Neutrophil (primary cell): ENCODE measurements at regions not wholly inside any gene's neighbourhood (a gene's known extent, or its start where the extent isn't known, plus 50 kb on each side); places are given as distances from the start of the nearest gene placed in this dataset.

Experiments used
- H3K27ac ChIP-seq: fragments of 200-600 bp; sonication (generic); 2 replicates; pipeline ENCODE4 v1.5.1; 2016; ENCODE audit warnings: mild to moderate bottlenecking, moderate library complexity
- H3K27me3 ChIP-seq: fragments of 200-600 bp; sonication (generic); 2 replicates; pipeline ENCODE4 v1.6.0; 2016; ENCODE audit warnings: mild to moderate bottlenecking
- H3K36me3 ChIP-seq: fragments of 200-600 bp; sonication (generic); 2 replicates; pipeline ENCODE4 v1.5.1; 2017
- H3K4me1 ChIP-seq, 2 experiments: fragments of 200-600 bp in 1 of 2; sonication (generic) in 1 of 2; 1 replicate in 1 of 2; 2 replicates in 1 of 2; pipeline versions ENCODE4 v1.5.1 to v1.6.1; 2013 to 2016; ENCODE audit warnings: low read depth in 1 of 2, low read length in 1 of 2, mild to moderate bottlenecking in 1 of 2, moderate library complexity in 1 of 2; ENCODE audit not compliant: control insufficient read depth in 1 of 2, insufficient read depth in 1 of 2
- H3K4me3 ChIP-seq, 2 experiments: fragments of 200-600 bp in 1 of 2; sonication (generic) in 1 of 2; 1 replicate in 1 of 2; 2 replicates in 1 of 2; pipeline ENCODE4 v1.5.1; 2013 to 2016; ENCODE audit warnings: low read depth in 1 of 2, low read length in 1 of 2, mild to moderate bottlenecking in 1 of 2, moderate library complexity in 1 of 2
- H3K9me3 ChIP-seq: fragments of 200-600 bp; sonication (generic); 2 replicates; pipeline ENCODE4 v1.5.1; 2016
- TF ChIP-seq, protein P1 (sequence below): fragments of 200-600 bp; sonication (generic); IDR thresholded peaks from 2 replicates; pipeline ENCODE4 v1.5.1; 2016; ENCODE audit warnings: antibody characterized with exemption

DNA sequence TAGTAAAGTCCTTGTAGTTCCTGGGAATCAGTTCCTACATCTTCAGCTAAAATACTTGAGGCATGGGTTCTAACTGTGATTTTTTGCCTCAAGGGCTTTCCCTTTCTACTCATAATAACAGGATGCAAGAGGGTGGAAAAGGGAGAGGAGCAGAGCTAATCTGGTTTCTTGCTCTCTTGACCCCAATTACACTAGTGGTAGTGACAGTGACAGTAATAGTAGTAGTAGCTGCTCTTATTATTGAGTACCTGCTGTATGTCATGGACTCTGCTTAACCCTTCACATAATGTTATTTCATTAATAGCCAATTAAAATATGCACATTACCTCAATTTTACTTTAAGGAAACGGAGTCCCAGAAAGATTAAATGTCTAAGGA is 214.8 kb upstream of the HNRNPA3 start:
- peaks cover 0 to 6% of the 10 kb centered on the region in 2 experiments for H3K4me1 ChIP-seq
- no peak overlapping the region for H3K4me3 ChIP-seq
- no peak overlapping the region for H3K27ac ChIP-seq
- no peaks in the 10 kb centered on the region for H3K9me3 ChIP-seq
- H3K27me3 ChIP-seq: no peaks in the 10 kb centered on the region
- H3K36me3 ChIP-seq: no peaks in the 10 kb centered on the region
- TF ChIP-seq, protein P1, sequence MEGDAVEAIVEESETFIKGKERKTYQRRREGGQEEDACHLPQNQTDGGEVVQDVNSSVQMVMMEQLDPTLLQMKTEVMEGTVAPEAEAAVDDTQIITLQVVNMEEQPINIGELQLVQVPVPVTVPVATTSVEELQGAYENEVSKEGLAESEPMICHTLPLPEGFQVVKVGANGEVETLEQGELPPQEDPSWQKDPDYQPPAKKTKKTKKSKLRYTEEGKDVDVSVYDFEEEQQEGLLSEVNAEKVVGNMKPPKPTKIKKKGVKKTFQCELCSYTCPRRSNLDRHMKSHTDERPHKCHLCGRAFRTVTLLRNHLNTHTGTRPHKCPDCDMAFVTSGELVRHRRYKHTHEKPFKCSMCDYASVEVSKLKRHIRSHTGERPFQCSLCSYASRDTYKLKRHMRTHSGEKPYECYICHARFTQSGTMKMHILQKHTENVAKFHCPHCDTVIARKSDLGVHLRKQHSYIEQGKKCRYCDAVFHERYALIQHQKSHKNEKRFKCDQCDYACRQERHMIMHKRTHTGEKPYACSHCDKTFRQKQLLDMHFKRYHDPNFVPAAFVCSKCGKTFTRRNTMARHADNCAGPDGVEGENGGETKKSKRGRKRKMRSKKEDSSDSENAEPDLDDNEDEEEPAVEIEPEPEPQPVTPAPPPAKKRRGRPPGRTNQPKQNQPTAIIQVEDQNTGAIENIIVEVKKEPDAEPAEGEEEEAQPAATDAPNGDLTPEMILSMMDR: no peak

DNA sequence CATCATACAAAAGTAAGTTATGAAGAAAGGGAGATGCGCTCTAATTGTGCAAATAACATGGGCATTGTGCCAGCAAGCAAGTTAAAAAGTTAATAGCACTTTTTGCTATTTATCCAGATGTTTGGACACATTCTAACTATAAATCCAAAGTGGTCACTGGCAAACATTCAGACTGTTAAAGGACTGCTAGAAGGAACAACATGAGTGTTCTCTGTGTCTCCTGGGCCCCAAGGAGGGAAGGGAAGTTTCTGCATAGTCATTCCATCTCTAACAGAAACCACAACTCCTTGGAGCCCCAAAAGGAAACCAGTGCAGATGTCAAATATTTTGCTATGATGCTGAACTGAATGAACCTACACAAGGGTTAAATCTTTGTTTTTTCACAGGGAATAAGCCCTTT is 213.3 kb upstream of the HNRNPA3 start:
- Histone ChIP-seq H3K4me1 (peaks cover 0 to 6% of the 10 kb centered on the region in 2 experiments), H3K27me3 (no peaks in the 10 kb centered on the region), H3K36me3 (no peaks in the 10 kb centered on the region), H3K4me3 (no peak overlapping the region), H3K27ac (no peak overlapping the region), H3K9me3 (no peaks in the 10 kb centered on the region)
- TF ChIP-seq, protein P1: no peak

DNA sequence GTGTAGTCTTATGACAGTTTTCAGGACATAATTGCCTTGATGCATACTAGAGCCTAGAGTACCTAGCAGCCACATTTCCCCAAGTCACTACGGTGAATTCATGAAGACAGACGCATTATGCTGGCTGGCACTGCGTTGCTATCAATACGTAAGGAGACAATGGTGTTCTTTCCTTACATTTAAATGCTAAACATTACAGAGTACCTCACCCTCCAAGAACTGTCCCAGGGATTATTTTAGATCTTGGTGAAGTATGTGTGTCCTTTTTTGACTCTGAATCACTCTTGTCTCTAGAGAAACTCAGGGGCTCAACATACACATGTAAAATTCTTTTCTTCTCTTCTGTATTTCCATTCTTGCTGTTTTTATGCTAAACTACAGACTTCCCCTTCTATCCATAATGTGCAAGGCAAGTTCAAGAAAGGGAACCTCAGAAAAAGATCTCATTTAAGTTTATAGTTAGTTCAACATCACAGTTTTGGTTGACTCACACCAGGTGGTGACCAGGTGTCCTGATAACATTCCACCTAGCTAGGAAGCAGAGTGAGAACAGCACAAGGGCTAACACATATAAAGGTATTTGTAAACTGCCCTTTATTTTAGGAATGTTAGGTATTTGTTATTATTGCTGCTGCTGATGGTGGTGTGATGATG is 212.4 kb upstream of the HNRNPA3 start:
- H3K4me3 ChIP-seq: no peak overlapping the region
- H3K27ac ChIP-seq: no peak overlapping the region
- no peaks in the 10 kb centered on the region for H3K9me3 ChIP-seq
- no peaks in the 10 kb centered on the region for H3K27me3 ChIP-seq
- peaks cover 0 to 6% of the 10 kb centered on the region in 2 experiments for H3K4me1 ChIP-seq
- TF ChIP-seq, protein P1: no peak
- H3K36me3 ChIP-seq: no peaks in the 10 kb centered on the region

DNA sequence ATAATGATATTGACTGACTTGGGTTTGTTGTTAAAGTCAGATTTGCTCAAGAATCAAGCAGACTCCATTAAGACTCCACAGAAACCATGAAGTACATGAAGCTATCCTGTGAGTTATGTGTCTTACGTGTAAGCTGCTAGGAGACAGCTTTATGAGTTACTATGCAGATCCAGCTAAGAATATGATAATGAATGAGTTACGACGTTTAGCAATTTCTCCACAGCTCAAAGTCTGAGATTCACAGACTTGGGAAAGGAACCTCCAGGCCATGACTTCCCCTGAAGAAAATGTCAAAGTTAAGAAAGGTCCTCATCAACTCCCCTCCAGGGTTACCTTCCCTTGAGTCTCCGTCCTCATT is 211.9 kb upstream of the HNRNPA3 start:
- Histone ChIP-seq H3K27me3 (no peaks in the 10 kb centered on the region), H3K4me1 (peaks cover 0 to 6% of the 10 kb centered on the region in 2 experiments), H3K9me3 (no peaks in the 10 kb centered on the region), H3K36me3 (no peaks in the 10 kb centered on the region), H3K4me3 (no peak overlapping the region), H3K27ac (no peak overlapping the region)
- TF ChIP-seq, protein P1: no peak

DNA sequence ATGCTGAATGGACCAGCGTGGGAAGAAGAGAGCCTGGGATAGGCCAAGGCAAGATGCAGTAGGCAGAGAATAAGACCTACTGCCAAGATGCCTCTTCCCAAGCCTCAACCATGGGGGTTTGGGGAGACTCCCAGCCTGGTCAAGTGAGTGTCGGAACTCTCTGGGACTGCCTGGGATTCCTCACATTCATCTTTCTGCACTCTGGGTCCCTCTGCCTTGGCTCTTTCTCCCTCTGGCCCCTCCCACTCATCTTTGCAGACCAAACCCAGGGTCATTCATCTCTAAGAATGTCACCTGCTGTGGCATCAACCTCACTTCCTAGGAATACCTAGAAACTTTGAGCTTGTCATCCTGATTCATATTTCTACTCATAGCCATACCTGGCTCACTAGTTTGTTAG is 211.3 kb upstream of the HNRNPA3 start:
- Histone ChIP-seq H3K9me3 (no peaks in the 10 kb centered on the region), H3K27me3 (no peaks in the 10 kb centered on the region), H3K4me3 (no peak overlapping the region), H3K27ac (no peak overlapping the region), H3K4me1 (peaks cover 0 to 6% of the 10 kb centered on the region in 2 experiments), H3K36me3 (no peaks in the 10 kb centered on the region)
- TF ChIP-seq, protein P1: no peak
